ENCODE measurements at regions not wholly inside any gene's neighbourhood (a gene's known extent, or its start where the extent isn't known, plus 50 kb on each side); places are given as distances from the start of the nearest gene placed in this dataset.

- Histone ChIP-seq H3K4me1 (replicated peaks in 1 of 4; ENCODE audit: control insufficient read depth in 3 of 4, insufficient read depth in 4 of 4, low read length in 3 of 4) (no peaks in the 10 kb centered on the region), H2BK5ac (ENCODE audit: low read depth, low read length) (no peak overlapping the region), H3K23ac (ENCODE audit: insufficient read length) (no peak overlapping the region), H4K8ac (ENCODE audit: extremely low read depth, insufficient read depth, low read length) (no peak overlapping the region), H2AK5ac (ENCODE audit: low read depth, low read length) (no peak overlapping the region), H4K91ac (replicated peaks; ENCODE audit: insufficient read length, low read length) (no peak overlapping the region), H3K36me3 (ENCODE audit: control insufficient read depth in 2 of 4, insufficient read depth in 4 of 4, low read length in 3 of 4) (no peaks in the 10 kb centered on the region), H2BK120ac (replicated peaks; ENCODE audit: low read depth, low read length) (no peak overlapping the region), H2BK20ac (ENCODE audit: low read length) (no peak overlapping the region), H4K20me1 (replicated peaks in 1 of 2; ENCODE audit: control insufficient read depth in 1 of 2, insufficient read depth in 2 of 2, low read length in 2 of 2) (peaks cover 0 to 2% of the 10 kb centered on the region in 2 experiments), H3K18ac (ENCODE audit: extremely low read depth, low read length) (no peak overlapping the region), H3K27me3 (replicated peaks in 1 of 4; ENCODE audit: control insufficient read depth in 3 of 4, extremely low read depth in 1 of 4, insufficient read depth in 3 of 4, low read length in 3 of 4) (no peaks in the 10 kb centered on the region), H3K4ac (replicated peaks; ENCODE audit: insufficient read length, low read depth, low read length) (no peak overlapping the region), H3K4me3 (ENCODE audit: extremely low read depth in 1 of 4, insufficient read depth in 2 of 4, low read depth in 3 of 4, low read length in 4 of 4) (no peak overlapping the region), H3K79me2 (ENCODE audit: control insufficient read depth in 1 of 2, insufficient read depth in 2 of 2, low read length in 2 of 2) (no peaks in the 10 kb centered on the region), H3K9me3 (ENCODE audit: insufficient read depth in 2 of 2, low read depth in 1 of 2, low read length in 1 of 2) (no peaks in the 10 kb centered on the region), H2BK15ac (ENCODE audit: low read length) (no peak overlapping the region), H3K23me2 (ENCODE audit: low read depth, low read length) (no peaks in the 10 kb centered on the region), H3K56ac (replicated peaks; ENCODE audit: insufficient read length, low read depth, low read length) (no peak overlapping the region), H3K79me1 (ENCODE audit: low read depth, low read length) (no peaks in the 10 kb centered on the region), H3K14ac (ENCODE audit: insufficient read length) (no peak overlapping the region), H3K9ac (replicated peaks in 1 of 4; ENCODE audit: extremely low read depth in 1 of 4, low read depth in 3 of 4, low read length in 3 of 4) (no peak overlapping the region), H3K27ac (ENCODE audit: low read depth, low read length) (no peak overlapping the region), H3K4me2 (ENCODE audit: insufficient read depth in 1 of 2, low read depth in 2 of 2, low read length in 2 of 2) (no peak overlapping the region), H2BK12ac (ENCODE audit: low read depth, low read length) (no peak overlapping the region), H4K5ac (ENCODE audit: insufficient read length, low read depth, low read length) (no peak overlapping the region), H2AFZ (ENCODE audit: low read length) (no peak overlapping the region)
- ChIA-PET POLR2A (ENCODE audit: partially characterized antibody) (no interaction called here), CTCF (ENCODE audit: partially characterized antibody) (no interaction called here)
- FAIRE-seq (no peak), DNase-seq (ENCODE audit: low read depth in 1 of 2, low spot score in 2 of 2) (no peak)
- no peak for TF ChIP-seq EZH2 (IDR thresholded peaks at IDR 0.05; ENCODE audit: low read depth, low read length, severe bottlenecking)
- no peak for TF ChIP-seq ATF2 (IDR thresholded peaks at IDR 0.05; ENCODE audit: low read length)
- no peak for TF ChIP-seq TAF1 (IDR thresholded peaks at IDR 0.05; ENCODE audit: low read depth, low read length)
Measured at GRCh38 chr9:79057576-79057975, 514.2 kb upstream of the TLE4 start.
